Neuron (in vitro differentiated cells): ENCODE measurements at regions not wholly inside any gene's neighbourhood (a gene's known extent, or its start where the extent isn't known, plus 50 kb on each side); places are given as distances from the start of the nearest gene placed in this dataset.
"Not testable (repeated sequence)": the region's sequence is repeated elsewhere in the genome, so short reads cannot be mapped to it uniquely, and the experiment has no call there.

ENCODE experiments used
- H2AFZ ChIP-seq: one replicate; pipeline ENCODE4 v1.6.1; 2013; ENCODE audit warnings: low read depth, mild to moderate bottlenecking, inconsistent platforms, low read length, moderate library complexity
- H3K27me3 ChIP-seq: one replicate; pipeline ENCODE4 v1.6.1; 2013; ENCODE audit warnings: low read length; ENCODE audit not compliant: insufficient read depth
- H3K36me3 ChIP-seq: one replicate; pipeline ENCODE4 v1.6.1; 2013; ENCODE audit warnings: low read length; ENCODE audit not compliant: insufficient read depth
- H3K4me1 ChIP-seq: one replicate; pipeline ENCODE4 v1.6.1; 2013; ENCODE audit warnings: low read length; ENCODE audit not compliant: insufficient read depth
- H3K4me3 ChIP-seq: 2 replicates; pipeline ENCODE4 v1.5.1; 2013; ENCODE audit warnings: mild to moderate bottlenecking, low read length, moderate library complexity
- H3K9me3 ChIP-seq: one replicate; pipeline ENCODE4 v1.6.1; 2013; ENCODE audit warnings: low read length

- no peak overlapping the region for H2AFZ ChIP-seq
- no peak overlapping the region for H3K4me3 ChIP-seq
- no peaks in the 10 kb centered on the region for H3K4me1 ChIP-seq
- H3K9me3 ChIP-seq: no peaks in the 10 kb centered on the region
- H3K27me3 ChIP-seq: no peaks in the 10 kb centered on the region
- no peaks in the 10 kb centered on the region for H3K36me3 ChIP-seq
These were observed 230.3 kb upstream of the EPHA6 start for GRCh38 chr3:96584066-96584465.

GRCh38 chr3:96606865-96607264 lies 207.5 kb upstream of the EPHA6 start:
- not testable (repeated sequence) for H2AFZ ChIP-seq, H3K9me3 ChIP-seq, H3K27me3 ChIP-seq, H3K4me3 ChIP-seq, H3K36me3 ChIP-seq, H3K4me1 ChIP-seq

- Histone ChIP-seq H3K36me3 (no peaks in the 10 kb centered on the region), H2AFZ (no peak overlapping the region), H3K4me3 (no peak overlapping the region), H3K9me3 (no peaks in the 10 kb centered on the region), H3K4me1 (no peaks in the 10 kb centered on the region), H3K27me3 (no peaks in the 10 kb centered on the region)
These were observed 194.9 kb upstream of the EPHA6 start for GRCh38 chr3:96619475-96619874.

GRCh38 chr3:96622878-96623277 lies 191.5 kb upstream of the EPHA6 start:
- Histone ChIP-seq H3K4me1 (no peaks in the 10 kb centered on the region), H3K9me3 (no peaks in the 10 kb centered on the region), H2AFZ (no peak overlapping the region), H3K27me3 (no peaks in the 10 kb centered on the region), H3K36me3 (no peaks in the 10 kb centered on the region), H3K4me3 (no peak overlapping the region)

GRCh38 chr3:96631050-96631449 lies 183.3 kb upstream of the EPHA6 start:
- no peaks in the 10 kb centered on the region for H3K9me3 ChIP-seq
- H3K27me3 ChIP-seq: no peaks in the 10 kb centered on the region
- no peaks in the 10 kb centered on the region for H3K36me3 ChIP-seq
- no peak overlapping the region for H2AFZ ChIP-seq
- no peak overlapping the region for H3K4me3 ChIP-seq
- no peaks in the 10 kb centered on the region for H3K4me1 ChIP-seq

GRCh38 chr3:96646596-96646995 lies 167.8 kb upstream of the EPHA6 start:
- H3K4me3 ChIP-seq: no peak overlapping the region
- no peak overlapping the region for H2AFZ ChIP-seq
- H3K27me3 ChIP-seq: no peaks in the 10 kb centered on the region
- H3K4me1 ChIP-seq: no peaks in the 10 kb centered on the region
- H3K36me3 ChIP-seq: no peaks in the 10 kb centered on the region
- H3K9me3 ChIP-seq: no peaks in the 10 kb centered on the region

- Histone ChIP-seq H3K27me3 (no peaks in the 10 kb centered on the region), H2AFZ (no peak overlapping the region), H3K9me3 (no peaks in the 10 kb centered on the region), H3K4me3 (no peak overlapping the region), H3K36me3 (no peaks in the 10 kb centered on the region), H3K4me1 (no peaks in the 10 kb centered on the region)
These were observed 156.7 kb upstream of the EPHA6 start for GRCh38 chr3:96657710-96658109.

- H3K9me3 ChIP-seq, H3K4me3 ChIP-seq, H3K27me3 ChIP-seq, H3K36me3 ChIP-seq, H2AFZ ChIP-seq, H3K4me1 ChIP-seq: not testable (repeated sequence)
These were observed 142.4 kb upstream of the EPHA6 start for GRCh38 chr3:96671861-96672595.

GRCh38 chr3:96677156-96677555 lies 137.2 kb upstream of the EPHA6 start:
- Histone ChIP-seq H3K4me1 (no peaks in the 10 kb centered on the region), H2AFZ (no peak overlapping the region), H3K9me3 (no peaks in the 10 kb centered on the region), H3K4me3 (no peak overlapping the region), H3K36me3 (no peaks in the 10 kb centered on the region), H3K27me3 (no peaks in the 10 kb centered on the region)

GRCh38 chr3:96678325-96678724 lies 136.1 kb upstream of the EPHA6 start:
- H3K9me3 ChIP-seq: no peaks in the 10 kb centered on the region
- H3K4me3 ChIP-seq: no peak overlapping the region
- H3K4me1 ChIP-seq: no peaks in the 10 kb centered on the region
- no peaks in the 10 kb centered on the region for H3K36me3 ChIP-seq
- H3K27me3 ChIP-seq: no peaks in the 10 kb centered on the region
- H2AFZ ChIP-seq: no peak overlapping the region

GRCh38 chr3:96700322-96701315 lies 113.8 kb upstream of the EPHA6 start:
- Histone ChIP-seq H3K27me3 (no peaks in the 10 kb centered on the region), H2AFZ (no peak overlapping the region), H3K4me1 (no peaks in the 10 kb centered on the region), H3K36me3 (no peaks in the 10 kb centered on the region), H3K9me3 (no peaks in the 10 kb centered on the region), H3K4me3 (no peak overlapping the region)

- Histone ChIP-seq H2AFZ (no peak overlapping the region), H3K4me1 (no peaks in the 10 kb centered on the region), H3K27me3 (no peaks in the 10 kb centered on the region), H3K4me3 (no peak overlapping the region), H3K36me3 (no peaks in the 10 kb centered on the region), H3K9me3 (no peaks in the 10 kb centered on the region)
These were observed 108.5 kb upstream of the EPHA6 start for GRCh38 chr3:96705895-96706294.

GRCh38 chr3:96706509-96706908 lies 107.9 kb upstream of the EPHA6 start:
- Histone ChIP-seq H3K4me1 (no peaks in the 10 kb centered on the region), H3K4me3 (no peak overlapping the region), H3K27me3 (no peaks in the 10 kb centered on the region), H3K9me3 (no peaks in the 10 kb centered on the region), H3K36me3 (no peaks in the 10 kb centered on the region), H2AFZ (no peak overlapping the region)
